Globus pallidus (tissue), 1 donor: ENCODE measurements at regions not wholly inside any gene's neighbourhood (a gene's known extent, or its start where the extent isn't known, plus 50 kb on each side); places are given as distances from the start of the nearest gene placed in this dataset.
"Not testable (repeated sequence)": the region's sequence is repeated elsewhere in the genome, so short reads cannot be mapped to it uniquely, and the experiment has no call there.

ENCODE experiments used
- DNase-seq: peaks from one replicate; pipeline ENCODE4 v3.0.0-alpha.2; 2015; ENCODE audit warnings: low spot score

GRCh38 chr1:47522935-47523834, 85.3 kb downstream of the FOXD2 start:
- DNase-seq, result no peak

- no peak for DNase-seq
Observed at GRCh38 chr1:47523835-47524215, 86.0 kb downstream of the FOXD2 start.

GRCh38 chr1:47524272-47524671, 86.4 kb downstream of the FOXD2 start:
- no peak for DNase-seq

GRCh38 chr1:47527653-47528272, 89.9 kb downstream of the FOXD2 start:
- no peak for DNase-seq

- DNase-seq, result no peak
Observed at GRCh38 chr1:47529520-47530098, 91.8 kb downstream of the FOXD2 start.

- DNase-seq, result peak; percentile 22
Observed at GRCh38 chr1:47532921-47533792, 95.3 kb downstream of the FOXD2 start.

- no peak for DNase-seq
Observed at GRCh38 chr1:47533793-47534328, 96.0 kb downstream of the FOXD2 start.

GRCh38 chr1:47534436-47534835, 96.6 kb downstream of the FOXD2 start:
- no peak for DNase-seq

GRCh38 chr1:47536646-47537118, 98.8 kb downstream of the FOXD2 start:
- DNase-seq, result no peak

- no peak for DNase-seq
Observed at GRCh38 chr1:47537268-47537667, 99.4 kb downstream of the FOXD2 start.

GRCh38 chr1:47537966-47538365, 100.1 kb downstream of the FOXD2 start:
- no peak for DNase-seq

- not testable (repeated sequence) for DNase-seq
Observed at GRCh38 chr1:47538530-47538929, 100.7 kb downstream of the FOXD2 start.

- not testable (repeated sequence) for DNase-seq
Observed at GRCh38 chr1:47541705-47542104, 103.9 kb downstream of the FOXD2 start.

- not testable (repeated sequence) for DNase-seq
Observed at GRCh38 chr1:47543089-47543488, 105.2 kb downstream of the FOXD2 start.

- DNase-seq, result no peak
Observed at GRCh38 chr1:47545912-47546483, 108.2 kb downstream of the FOXD2 start.

- no peak for DNase-seq
Observed at GRCh38 chr1:47547753-47548573, 110.1 kb downstream of the FOXD2 start.

- DNase-seq, result no peak
Observed at GRCh38 chr1:47548637-47549036, 110.8 kb downstream of the FOXD2 start.

- DNase-seq, result no peak
Observed at GRCh38 chr1:47549532-47549931, 111.7 kb downstream of the FOXD2 start.

- no peak for DNase-seq
Observed at GRCh38 chr1:47550929-47551328, 113.1 kb downstream of the FOXD2 start.

- no peak for DNase-seq
Observed at GRCh38 chr1:47551971-47552528, 114.2 kb downstream of the FOXD2 start.
